ENCODE measurements at regions not wholly inside any gene's neighbourhood (a gene's known extent, or its start where the extent isn't known, plus 50 kb on each side); places are given as distances from the start of the nearest gene placed in this dataset.

- H2AFZ ChIP-seq (ENCODE audit: low read depth, low read length) = no peak overlapping the region
- no peaks in the 10 kb centered on the region for H3K27me3 ChIP-seq (ENCODE audit: insufficient read depth, low read depth, low read length)
- H3K9me3 ChIP-seq (ENCODE audit: low read length) = no peaks in the 10 kb centered on the region
- H3K9ac ChIP-seq (ENCODE audit: low read length) = no peak overlapping the region
- no peaks in the 10 kb centered on the region for H3K9me2 ChIP-seq (ENCODE audit: insufficient read depth, low read length)
- H3K79me2 ChIP-seq (replicated peaks; ENCODE audit: insufficient read depth, low read length) = no peaks in the 10 kb centered on the region
- H3F3A ChIP-seq (ENCODE audit: insufficient read depth, low read length, poor library complexity, severe bottlenecking) = no peaks in the 10 kb centered on the region
- no peak for TF ChIP-seq EP300 (conservative IDR thresholded peaks at IDR 0.05; ENCODE audit: poor library complexity, severe bottlenecking)
- no peak for TF ChIP-seq MXI1 (conservative IDR thresholded peaks at IDR 0.05; ENCODE audit: poor library complexity, severe bottlenecking)
- TF ChIP-seq TAF1 (IDR thresholded peaks at IDR 0.05; ENCODE audit: low read depth) = no peak
- no peak for TF ChIP-seq EZH2 (IDR thresholded peaks at IDR 0.05; ENCODE audit: borderline replicate concordance, insufficient read depth, low read length, poor library complexity, severe bottlenecking)
- no peak for TF ChIP-seq SMC3 (conservative IDR thresholded peaks at IDR 0.05; ENCODE audit: poor library complexity)
- no peak for TF ChIP-seq REST (IDR thresholded peaks at IDR 0.05; ENCODE audit: borderline replicate concordance)
- TF ChIP-seq POLR2AphosphoS5 (IDR thresholded peaks at IDR 0.05) = no peak
- TF ChIP-seq RAD21 (conservative IDR thresholded peaks at IDR 0.05) = no peak
- no peak for TF ChIP-seq CTCF (IDR thresholded peaks at IDR 0.05; ENCODE audit: poor library complexity, severe bottlenecking)
- no peaks in the 10 kb centered on the region for H4K20me1 ChIP-seq (ENCODE audit: insufficient read depth)
- H3K27ac ChIP-seq (ENCODE audit: low read length) = no peak overlapping the region
- no peaks in the 10 kb centered on the region for H3K36me3 ChIP-seq (ENCODE audit: insufficient read depth, low read length)
- no peak overlapping the region for H3K4me3 ChIP-seq (ENCODE audit: low read length)
- H3K4me2 ChIP-seq (ENCODE audit: low read length) = no peak overlapping the region
These were observed 376.8 kb downstream of the BCOR start for GRCh38 chrX:39720945-39721344.

GRCh38 chrX:39721566-39722279, 376.0 kb downstream of the BCOR start:
- Histone ChIP-seq H3K27ac (ENCODE audit: low read length) (no peak overlapping the region), H3F3A (ENCODE audit: insufficient read depth, low read length, poor library complexity, severe bottlenecking) (no peaks in the 10 kb centered on the region), H3K36me3 (ENCODE audit: insufficient read depth, low read length) (no peaks in the 10 kb centered on the region), H2AFZ (ENCODE audit: low read depth, low read length) (no peak overlapping the region), H3K4me2 (ENCODE audit: low read length) (no peak overlapping the region), H3K79me2 (replicated peaks; ENCODE audit: insufficient read depth, low read length) (no peaks in the 10 kb centered on the region), H3K9me3 (ENCODE audit: low read length) (no peaks in the 10 kb centered on the region), H3K9me2 (ENCODE audit: insufficient read depth, low read length) (no peaks in the 10 kb centered on the region), H4K20me1 (ENCODE audit: insufficient read depth) (no peaks in the 10 kb centered on the region), H3K9ac (ENCODE audit: low read length) (no peak overlapping the region), H3K27me3 (ENCODE audit: insufficient read depth, low read depth, low read length) (no peaks in the 10 kb centered on the region), H3K4me3 (ENCODE audit: low read length) (no peak overlapping the region)
- TF ChIP-seq SMC3 (conservative IDR thresholded peaks at IDR 0.05; ENCODE audit: poor library complexity) (no peak), MXI1 (conservative IDR thresholded peaks at IDR 0.05; ENCODE audit: poor library complexity, severe bottlenecking) (no peak), RAD21 (conservative IDR thresholded peaks at IDR 0.05) (no peak), CTCF (IDR thresholded peaks at IDR 0.05; ENCODE audit: poor library complexity, severe bottlenecking) (no peak), REST (IDR thresholded peaks at IDR 0.05; ENCODE audit: borderline replicate concordance) (no peak), EP300 (conservative IDR thresholded peaks at IDR 0.05; ENCODE audit: poor library complexity, severe bottlenecking) (no peak), EZH2 (IDR thresholded peaks at IDR 0.05; ENCODE audit: borderline replicate concordance, insufficient read depth, low read length, poor library complexity, severe bottlenecking) (no peak), POLR2AphosphoS5 (IDR thresholded peaks at IDR 0.05) (no peak)
